Transverse colon (tissue), 4 donors: ENCODE measurements at regions not wholly inside any gene's neighbourhood (a gene's known extent, or its start where the extent isn't known, plus 50 kb on each side); places are given as distances from the start of the nearest gene placed in this dataset.

Experiments
- DNase-seq: peaks from one replicate; pipeline ENCODE4 v3.0.0-alpha.2; 2019
- H3K27ac ChIP-seq, 4 donors: fragments of 200-600 bp; sonication (generic); 2 replicates each; pipeline ENCODE4 v1.5.1; 2016 to 2018; ENCODE audit warnings: inconsistent platforms in 4 of 4
- H3K27me3 ChIP-seq: fragments of 200-600 bp; sonication (generic); 2 replicates; pipeline ENCODE4 v1.5.1; 2017; ENCODE audit warnings: inconsistent platforms
- H3K36me3 ChIP-seq, 4 donors: fragments of 200-600 bp; sonication (generic); 2 replicates each; pipeline ENCODE4 v1.5.1; 2017 to 2019; ENCODE audit warnings: inconsistent platforms in 4 of 4
- H3K4me1 ChIP-seq, 4 donors: fragments of 200-600 bp; sonication (generic); 2 replicates each; pipeline ENCODE4 v1.5.1; 2017 to 2020; ENCODE audit warnings: inconsistent platforms in 4 of 4
- H3K4me3 ChIP-seq, 4 donors: fragments of 200-600 bp; sonication (generic); 1 replicate in 1 of 4; 2 replicates in 3 of 4; pipeline versions ENCODE4 v1.5.1 to v1.6.1; 2017 to 2019; ENCODE audit warnings: inconsistent platforms in 4 of 4
- H3K9me3 ChIP-seq, 2 donors: fragments of 200-600 bp; sonication (generic); 2 replicates each; pipeline ENCODE4 v1.5.1; 2017 to 2019; ENCODE audit warnings: inconsistent platforms in 2 of 2
- CTCF ChIP-seq, 5 experiments: fragments of 200-600 bp in 3 of 5; fragments of 450-650 bp in 2 of 5; sonication (generic) in 3 of 5; IDR thresholded peaks; 1 replicate in 2 of 5; 2 replicates in 3 of 5; pipeline ENCODE4 v1.5.1; 2016 to 2017; ENCODE audit warnings: antibody characterized with exemption in 5 of 5, inconsistent platforms in 3 of 5, mild to moderate bottlenecking in 2 of 5, moderate library complexity in 1 of 5
- EP300 ChIP-seq: sonication (generic); formaldehyde crosslinking; IDR thresholded peaks from one replicate; pipeline ENCODE4 v1.6.1; 2017; ENCODE audit warnings: antibody characterized with exemption, low read depth
- POLR2A ChIP-seq: fragments of 450-650 bp; IDR thresholded peaks from one replicate; pipeline ENCODE4 v1.6.1; 2016; ENCODE audit warnings: antibody characterized with exemption, mild to moderate bottlenecking, moderate library complexity
- POLR2AphosphoS5 ChIP-seq, 3 donors: sonication (generic); formaldehyde crosslinking; IDR thresholded peaks; one replicate each; pipeline ENCODE4 v1.6.1; 2016; ENCODE audit warnings: antibody characterized with exemption in 3 of 3
- whole genome bisulfite sequencing, 2 donors: methylation state at CpG; one replicate each; pipeline ENCODE4 v1.1.5; 2018; ENCODE audit warnings: low coverage in 1 of 2; 5-methylcytosine and 5-hydroxymethylcytosine counted together
- in situ Hi-C, 4 donors: fragments of 200-750 bp; cut with MboI; loops; one replicate each; pipeline versions ENCODE4 v1.15.0 to v1.15.1; 2017; ENCODE audit warnings: low sequenced_read_pairs in 3 of 4, low pct_ligation_motif_present in 1 of 4, low pct_unique_long_range_greater_than_20kb in 1 of 4
- intact Hi-C: fragments of 100-400 bp; cut with DNase I; formaldehyde crosslinking; loops from one replicate; pipeline ENCODE4 v1.15.1; 2023; ENCODE audit warnings: low total_unique reads

- 76 to 83% methylated on average over 3 of the region's 3 CpGs for WGBS, 2 donors
- no peaks in the 10 kb centered on the region for H3K9me3 ChIP-seq
These were observed 153.1 kb downstream of the PCDH17 start for GRCh38 chr13:57784633-57785032.

GRCh38 chr13:57787058-57787791 lies 155.7 kb downstream of the PCDH17 start:
- Histone ChIP-seq H3K9me3 (no peaks in the 10 kb centered on the region), H3K36me3 (no peaks in the 10 kb centered on the region), H3K4me1 (no peaks in the 10 kb centered on the region), H3K27ac (no peak overlapping the region), H3K27me3 (no peaks in the 10 kb centered on the region), H3K4me3 (no peak overlapping the region)
- TF ChIP-seq POLR2A, result no peak
- no peak for TF ChIP-seq POLR2AphosphoS5 (IDR thresholded peaks at IDR 0.05)
- no peak for TF ChIP-seq CTCF (IDR thresholded peaks at IDR 0.05)
- no peak for TF ChIP-seq EP300
- in situ Hi-C loops (no loop called here), intact Hi-C loops (no loop called here)
- WGBS, 2 donors, result 89% methylated on average over 12 of the region's 16 CpGs; no CpG with 5 or more reads in 1 of the 2 donors
- no peak for DNase-seq

More at GRCh38 chr13:57784633-57785032, 153.1 kb downstream of the PCDH17 start:
- H3K36me3 ChIP-seq, result no peaks in the 10 kb centered on the region
- H3K4me1 ChIP-seq, result no peaks in the 10 kb centered on the region
- no peak for TF ChIP-seq EP300
- H3K27ac ChIP-seq, result no peak overlapping the region
- intact Hi-C loops, result no loop called here
- in situ Hi-C loops, result no loop called here
- DNase-seq, result no peak
- no peaks in the 10 kb centered on the region for H3K27me3 ChIP-seq
- no peak overlapping the region for H3K4me3 ChIP-seq

GRCh38 chr13:57799624-57800023 lies 168.1 kb downstream of the PCDH17 start:
- no peaks in the 10 kb centered on the region for H3K4me1 ChIP-seq
- intact Hi-C loops (no loop called here), in situ Hi-C loops (no loop called here)
- no peak for TF ChIP-seq CTCF (IDR thresholded peaks at IDR 0.05)
- H3K9me3 ChIP-seq, result no peaks in the 10 kb centered on the region
- H3K27me3 ChIP-seq, result no peaks in the 10 kb centered on the region
- no peaks in the 10 kb centered on the region for H3K36me3 ChIP-seq
- no peak for DNase-seq
- H3K4me3 ChIP-seq, result no peak overlapping the region
- no peak overlapping the region for H3K27ac ChIP-seq
- 36 to 38% methylated on average over 3 of the region's 3 CpGs for WGBS, 2 donors

- Histone ChIP-seq H3K27ac (no peak overlapping the region), H3K36me3 (no peaks in the 10 kb centered on the region), H3K27me3 (no peaks in the 10 kb centered on the region), H3K4me3 (no peak overlapping the region), H3K9me3 (no peaks in the 10 kb centered on the region), H3K4me1 (no peaks in the 10 kb centered on the region)
- in situ Hi-C loops, result no loop called here
- intact Hi-C loops, result no loop called here
- 75 to 81% methylated on average over 2 of the region's 2 CpGs for WGBS, 2 donors
- DNase-seq, result no peak
- TF ChIP-seq POLR2A (no peak), CTCF (IDR thresholded peaks at IDR 0.05) (no peak), POLR2AphosphoS5 (IDR thresholded peaks at IDR 0.05) (no peak), EP300 (no peak)
These were observed 182.1 kb downstream of the PCDH17 start for GRCh38 chr13:57813651-57814050.

GRCh38 chr13:57815600-57815999 lies 184.1 kb downstream of the PCDH17 start:
- TF ChIP-seq POLR2AphosphoS5 (IDR thresholded peaks at IDR 0.05), result no peak
- no peak for TF ChIP-seq CTCF (IDR thresholded peaks at IDR 0.05)
- no peak for TF ChIP-seq POLR2A
- TF ChIP-seq EP300, result no peak
- Histone ChIP-seq H3K27ac (no peak overlapping the region), H3K9me3 (no peaks in the 10 kb centered on the region), H3K4me3 (no peak overlapping the region), H3K36me3 (no peaks in the 10 kb centered on the region), H3K27me3 (no peaks in the 10 kb centered on the region), H3K4me1 (no peaks in the 10 kb centered on the region)
- intact Hi-C loops, result no loop called here
- WGBS, 2 donors, result 71 to 82% methylated on average over 1 of the region's 1 CpG
- in situ Hi-C loops, result no loop called here
- no peak for DNase-seq
